ENCODE measurements at regions not wholly inside any gene's neighbourhood (a gene's known extent, or its start where the extent isn't known, plus 50 kb on each side); places are given as distances from the start of the nearest gene placed in this dataset.

DNA sequence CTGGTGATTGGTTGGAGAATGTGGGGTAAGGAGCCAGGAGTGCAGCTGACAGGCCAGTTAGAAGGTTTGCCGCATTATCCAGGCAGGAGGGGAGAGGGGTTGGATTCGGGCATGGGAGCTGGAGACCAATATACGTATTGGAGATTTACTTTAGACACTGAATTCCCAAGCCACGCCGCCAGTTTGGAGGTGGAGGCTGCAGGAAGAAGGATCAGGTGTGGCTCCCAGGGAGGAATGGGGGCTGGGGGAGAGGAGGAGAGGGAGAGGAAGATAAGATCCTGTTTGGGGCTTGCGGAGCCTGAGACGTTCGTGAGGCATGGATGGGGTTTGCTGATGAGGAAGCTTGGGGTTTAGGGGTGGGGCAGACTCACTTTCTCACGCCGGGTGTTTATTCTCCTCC lies 155.1 kb upstream of the IGSF21 start:
- H3K9me3 ChIP-seq = no peaks in the 10 kb centered on the region
- no peak overlapping the region for H3K27ac ChIP-seq
- no peaks in the 10 kb centered on the region for H3K4me1 ChIP-seq
- H3K36me3 ChIP-seq = no peaks in the 10 kb centered on the region
- TF ChIP-seq POLR2AphosphoS5 (IDR thresholded peaks at IDR 0.05) (no peak), POLR2A (IDR thresholded peaks at IDR 0.05) (no peak)
- TF ChIP-seq, protein P1, sequence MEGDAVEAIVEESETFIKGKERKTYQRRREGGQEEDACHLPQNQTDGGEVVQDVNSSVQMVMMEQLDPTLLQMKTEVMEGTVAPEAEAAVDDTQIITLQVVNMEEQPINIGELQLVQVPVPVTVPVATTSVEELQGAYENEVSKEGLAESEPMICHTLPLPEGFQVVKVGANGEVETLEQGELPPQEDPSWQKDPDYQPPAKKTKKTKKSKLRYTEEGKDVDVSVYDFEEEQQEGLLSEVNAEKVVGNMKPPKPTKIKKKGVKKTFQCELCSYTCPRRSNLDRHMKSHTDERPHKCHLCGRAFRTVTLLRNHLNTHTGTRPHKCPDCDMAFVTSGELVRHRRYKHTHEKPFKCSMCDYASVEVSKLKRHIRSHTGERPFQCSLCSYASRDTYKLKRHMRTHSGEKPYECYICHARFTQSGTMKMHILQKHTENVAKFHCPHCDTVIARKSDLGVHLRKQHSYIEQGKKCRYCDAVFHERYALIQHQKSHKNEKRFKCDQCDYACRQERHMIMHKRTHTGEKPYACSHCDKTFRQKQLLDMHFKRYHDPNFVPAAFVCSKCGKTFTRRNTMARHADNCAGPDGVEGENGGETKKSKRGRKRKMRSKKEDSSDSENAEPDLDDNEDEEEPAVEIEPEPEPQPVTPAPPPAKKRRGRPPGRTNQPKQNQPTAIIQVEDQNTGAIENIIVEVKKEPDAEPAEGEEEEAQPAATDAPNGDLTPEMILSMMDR (IDR thresholded peaks at IDR 0.05 in 8 of 11, conservative IDR thresholded peaks at IDR 0.05 in 3 of 11) = no peak
- WGBS, 5 donors = 37 to 45% (median 39%) methylated on average over 10 of the region's 10 CpGs
- no peak overlapping the region for H3K4me3 ChIP-seq
- intact Hi-C loops (cut with DNase I; ENCODE audit: low total_unique reads) = no loop called here
- no peak for DNase-seq
- H3K27me3 ChIP-seq (replicated peaks in 1 of 7) = peaks cover 0 to 90% (median 6%) of the 10 kb centered on the region in 7 donors

DNA sequence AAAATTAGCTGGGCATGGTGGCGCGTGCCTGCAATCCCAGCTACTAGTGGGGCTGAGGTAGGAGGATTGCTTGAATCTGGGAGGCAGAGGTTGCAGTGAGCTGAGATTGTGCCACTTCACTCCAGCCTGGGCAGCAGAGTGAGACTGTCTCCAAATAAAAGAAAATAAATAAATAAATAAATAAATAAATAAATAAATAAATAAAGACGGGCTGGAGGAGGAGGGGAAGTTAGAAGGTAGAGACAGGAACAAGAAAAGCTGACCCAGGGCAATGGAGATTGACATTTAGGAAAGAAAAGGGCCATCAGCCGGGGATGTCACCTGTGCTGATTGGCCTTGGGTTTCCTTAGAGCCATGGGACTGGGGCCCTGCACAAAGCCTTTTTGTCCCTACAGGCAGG lies 153.7 kb upstream of the IGSF21 start:
- H3K27ac ChIP-seq = no peak overlapping the region
- TF ChIP-seq POLR2AphosphoS5 (IDR thresholded peaks at IDR 0.05) = no peak
- TF ChIP-seq, protein P1 (IDR thresholded peaks at IDR 0.05 in 8 of 11, conservative IDR thresholded peaks at IDR 0.05 in 3 of 11) = no peak
- TF ChIP-seq POLR2A (IDR thresholded peaks at IDR 0.05) = no peak
- intact Hi-C loops (cut with DNase I; ENCODE audit: low total_unique reads) = no loop called here

DNA sequence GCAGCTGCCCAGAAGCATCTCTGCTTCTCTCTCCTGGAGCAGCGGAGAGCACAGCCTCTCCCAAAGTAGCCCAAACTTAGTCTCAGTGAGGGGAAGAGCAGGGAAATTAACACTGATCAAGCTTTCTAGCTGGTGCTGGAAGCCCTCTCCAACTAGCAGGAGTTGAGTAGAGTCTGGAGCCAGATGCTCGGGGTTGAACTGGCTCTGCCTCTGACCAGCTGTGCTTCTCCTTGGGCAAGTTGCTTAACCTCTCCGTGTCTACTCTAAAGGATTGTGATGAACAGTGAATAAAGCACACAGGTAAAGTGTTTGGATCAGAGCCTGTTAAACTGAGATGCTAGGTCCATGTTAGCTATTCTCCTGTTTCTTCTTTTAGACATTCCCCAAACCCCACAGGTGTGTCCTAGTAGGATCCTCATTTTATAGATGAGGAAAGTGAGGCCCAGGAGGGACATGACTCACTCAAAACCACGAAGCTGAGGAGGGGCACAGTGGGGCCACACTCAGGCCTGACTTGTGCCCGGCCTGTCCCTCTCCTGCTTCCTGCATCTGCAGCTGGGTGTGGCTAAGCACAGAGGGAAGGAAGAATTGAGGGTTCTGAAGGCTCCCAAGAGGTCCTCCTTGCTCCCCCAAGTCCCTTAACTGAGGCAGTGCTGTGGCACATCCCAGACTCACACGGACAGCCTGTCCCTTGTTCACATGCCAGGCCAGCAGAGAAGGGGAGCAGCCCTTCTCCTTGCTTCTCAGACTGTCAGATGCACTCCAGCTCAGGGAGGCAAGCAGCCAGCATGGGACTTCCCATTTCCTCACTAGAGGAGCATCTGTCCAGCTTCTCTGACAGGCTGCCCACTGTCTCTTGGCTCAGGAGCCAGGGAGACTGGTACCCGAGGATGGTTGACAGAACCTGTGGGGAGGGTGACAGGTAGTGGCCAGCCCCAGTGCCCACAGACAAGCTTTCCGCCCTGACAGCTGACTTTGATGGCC lies 152.0 kb upstream of the IGSF21 start:
- Histone ChIP-seq H3K36me3 (no peaks in the 10 kb centered on the region), H3K4me3 (no peak overlapping the region), H3K27ac (no peak overlapping the region), H3K27me3 (replicated peaks in 1 of 7) (peaks cover 0 to 74% (median 6%) of the 10 kb centered on the region in 7 donors), H3K4me1 (no peaks in the 10 kb centered on the region), H3K9me3 (no peaks in the 10 kb centered on the region)
- no peak for TF ChIP-seq POLR2AphosphoS5 (IDR thresholded peaks at IDR 0.05)
- TF ChIP-seq, protein P1 (IDR thresholded peaks at IDR 0.05 in 8 of 11, conservative IDR thresholded peaks at IDR 0.05 in 3 of 11) = no peak
- TF ChIP-seq POLR2A (IDR thresholded peaks at IDR 0.05) = no peak
- 51 to 56% (median 52%) methylated on average over 8 of the region's 8 CpGs for WGBS, 5 donors
- intact Hi-C loops (cut with DNase I; ENCODE audit: low total_unique reads) = no loop called here
- no peak for DNase-seq

More for the DNA sequence above, 153.7 kb upstream of the IGSF21 start:
- Histone ChIP-seq H3K4me3 (no peak overlapping the region), H3K4me1 (no peaks in the 10 kb centered on the region), H3K9me3 (no peaks in the 10 kb centered on the region), H3K27me3 (replicated peaks in 1 of 7) (peaks cover 0 to 91% (median 6%) of the 10 kb centered on the region in 7 donors), H3K36me3 (no peaks in the 10 kb centered on the region)
- no peak for DNase-seq
- WGBS, 5 donors = 71 to 80% (median 76%) methylated on average over 4 of the region's 4 CpGs

DNA sequence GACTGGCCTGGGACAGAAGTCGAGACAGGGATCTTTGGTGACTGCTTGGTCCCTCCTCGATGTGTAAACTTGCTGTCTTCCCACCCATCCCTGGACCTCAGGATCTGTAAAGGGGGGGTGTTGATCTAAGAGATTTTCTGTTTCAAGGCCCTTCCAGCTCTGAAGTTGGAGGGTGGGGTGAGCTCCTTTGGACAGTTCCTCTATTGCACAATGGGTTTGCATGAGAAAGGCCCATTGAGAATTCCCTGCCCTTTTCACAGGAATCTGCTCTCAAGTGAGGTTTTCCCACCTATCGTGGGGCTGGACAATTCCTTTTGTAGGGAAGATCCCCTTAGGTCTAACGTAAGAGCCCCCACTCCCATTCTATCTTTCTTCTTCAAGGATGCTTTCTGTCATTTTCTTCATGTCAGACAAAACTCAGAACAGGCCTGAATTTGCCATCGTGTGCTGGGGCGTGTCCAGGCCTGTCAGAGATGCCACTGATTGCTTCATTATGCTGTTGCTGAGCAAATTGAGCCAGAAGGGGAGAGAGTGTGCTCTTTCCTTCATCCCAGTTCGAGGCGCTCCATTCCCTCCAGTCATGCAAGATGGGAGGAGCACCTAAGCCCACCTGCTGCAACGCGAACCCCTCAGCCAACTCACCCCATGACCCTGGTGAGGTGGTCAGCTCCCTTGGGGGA lies 149.9 kb upstream of the IGSF21 start:
- intact Hi-C loops (cut with DNase I; ENCODE audit: low total_unique reads) = no loop called here
- Histone ChIP-seq H3K27ac (no peak overlapping the region), H3K4me1 (no peaks in the 10 kb centered on the region), H3K9me3 (no peaks in the 10 kb centered on the region), H3K4me3 (no peak overlapping the region), H3K27me3 (replicated peaks in 1 of 7) (peaks cover 0 to 67% (median 6%) of the 10 kb centered on the region in 7 donors), H3K36me3 (no peaks in the 10 kb centered on the region)
- DNase-seq = no peak
- no peak for TF ChIP-seq POLR2AphosphoS5 (IDR thresholded peaks at IDR 0.05)
- TF ChIP-seq POLR2A (IDR thresholded peaks at IDR 0.05) = no peak
- TF ChIP-seq, protein P1 (IDR thresholded peaks at IDR 0.05 in 8 of 11, conservative IDR thresholded peaks at IDR 0.05 in 3 of 11) = no peak
- WGBS, 5 donors = 56 to 67% (median 62%) methylated on average over 9 to 10 of the region's 10 CpGs

Measured in spleen (tissue), 11 donors.